Sigmoid colon (tissue), 6 donors: ENCODE measurements at regions not wholly inside any gene's neighbourhood (a gene's known extent, or its start where the extent isn't known, plus 50 kb on each side); places are given as distances from the start of the nearest gene placed in this dataset.

Source experiments
- DNase-seq: peaks from one replicate; pipeline ENCODE4 v3.0.0-alpha.2; 2019
- H3K27ac ChIP-seq, 4 donors: fragments of 200-600 bp; sonication (generic); one replicate each; pipeline ENCODE4 v1.5.1; 2016 to 2019; ENCODE audit warnings: mild to moderate bottlenecking in 1 of 4
- H3K27me3 ChIP-seq, 3 donors: fragments of 200-600 bp; sonication (generic); one replicate each; pipeline ENCODE4 v1.5.1; 2019; ENCODE audit warnings: mild to moderate bottlenecking in 1 of 3
- H3K36me3 ChIP-seq, 4 donors: fragments of 200-600 bp; sonication (generic); one replicate each; pipeline ENCODE4 v1.5.1; 2016 to 2019
- H3K4me1 ChIP-seq, 4 donors: fragments of 200-600 bp; sonication (generic); one replicate each; pipeline ENCODE4 v1.5.1; 2017 to 2019
- H3K4me3 ChIP-seq, 4 donors: fragments of 200-600 bp; sonication (generic); one replicate each; pipeline ENCODE4 v1.5.1; 2017 to 2019; ENCODE audit warnings: mild to moderate bottlenecking in 2 of 4, moderate library complexity in 1 of 4
- H3K9me3 ChIP-seq, 4 donors: fragments of 200-600 bp in 3 of 4; sonication (generic) in 3 of 4; one replicate each; pipeline versions ENCODE4 v1.5.1 to v1.6.1; 2013 to 2019
- CTCF ChIP-seq, 4 experiments: fragments of 450-650 bp in 3 of 4; fragments of 200-600 bp in 1 of 4; IDR thresholded peaks; one replicate each; pipeline ENCODE4 v1.5.1; 2016 to 2019; ENCODE audit warnings: antibody characterized with exemption in 4 of 4, mild to moderate bottlenecking in 3 of 4, moderate library complexity in 2 of 4
- EP300 ChIP-seq, 4 donors: sonication (generic); formaldehyde crosslinking; IDR thresholded peaks; one replicate each; pipeline ENCODE4 v1.6.1; 2017; ENCODE audit warnings: antibody characterized with exemption in 4 of 4
- POLR2A ChIP-seq, 2 donors: fragments of 450-650 bp; IDR thresholded peaks; one replicate each; pipeline ENCODE4 v1.6.1; 2016; ENCODE audit warnings: antibody characterized with exemption in 2 of 2, mild to moderate bottlenecking in 2 of 2, moderate library complexity in 2 of 2
- POLR2AphosphoS5 ChIP-seq, 4 donors: sonication (generic); formaldehyde crosslinking; IDR thresholded peaks; one replicate each; pipeline ENCODE4 v1.6.1; 2017; ENCODE audit warnings: antibody characterized with exemption in 4 of 4
- WGBS, 2 donors: extraction: QIAGEN DNeasy Blood & Tissue Kit; methylation state at CpG; one replicate each; pipeline ENCODE4 v1.1.7; 2013; 5-methylcytosine and 5-hydroxymethylcytosine counted together
- intact Hi-C: fragments of 100-400 bp; cut with DNase I; formaldehyde crosslinking; loops from one replicate; pipeline ENCODE4 v1.15.1; 2023
- donor health status: healthy with polysubstance abuse.
- donor health status: healthy.

GRCh38 chr2:37549598-37549997, 121.8 kb downstream of the CDC42EP3 start:
- Histone ChIP-seq H3K27ac (no peak overlapping the region), H3K9me3 (no peaks in the 10 kb centered on the region), H3K36me3 (no peaks in the 10 kb centered on the region), H3K27me3 (no peaks in the 10 kb centered on the region), H3K4me1 (no peaks in the 10 kb centered on the region), H3K4me3 (no peak overlapping the region)
- 62 to 67% methylated on average over 4 of the region's 4 CpGs for WGBS, 2 donors
- TF ChIP-seq CTCF (IDR thresholded peaks at IDR 0.05) (no peak), EP300 (IDR thresholded peaks at IDR 0.05) (no peak), POLR2A (IDR thresholded peaks at IDR 0.05) (no peak), POLR2AphosphoS5 (IDR thresholded peaks at IDR 0.05) (no peak)
- DNase-seq = no peak
- intact Hi-C loops = no loop called here

DNA sequence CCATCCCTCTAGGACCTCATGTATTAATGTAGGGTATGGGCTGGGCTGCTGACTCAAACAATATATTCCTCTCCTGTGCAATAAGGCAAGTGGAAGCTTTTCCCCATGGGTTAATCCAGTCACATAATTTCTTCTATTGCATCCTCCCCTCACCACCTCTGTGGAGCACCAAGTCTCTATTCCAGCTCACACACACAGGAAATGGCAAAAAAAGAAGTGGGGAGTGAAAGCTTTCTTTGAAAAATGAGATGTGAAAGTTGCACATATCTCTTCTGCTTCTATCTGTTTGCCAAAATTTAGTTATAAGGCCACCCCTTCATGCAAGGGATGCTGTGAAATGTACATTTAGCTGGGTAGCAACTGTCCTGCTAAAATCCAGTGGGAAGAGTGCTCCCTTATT, 121.3 kb downstream of the CDC42EP3 start:
- Histone ChIP-seq H3K4me1 (no peaks in the 10 kb centered on the region), H3K27me3 (no peaks in the 10 kb centered on the region), H3K36me3 (no peaks in the 10 kb centered on the region), H3K4me3 (no peak overlapping the region), H3K27ac (no peak overlapping the region), H3K9me3 (no peaks in the 10 kb centered on the region)
- no peak for DNase-seq
- intact Hi-C loops = no loop called here
- TF ChIP-seq POLR2A (IDR thresholded peaks at IDR 0.05) (no peak), POLR2AphosphoS5 (IDR thresholded peaks at IDR 0.05) (no peak), CTCF (IDR thresholded peaks at IDR 0.05) (no peak), EP300 (IDR thresholded peaks at IDR 0.05) (no peak)

- no peak for DNase-seq
- intact Hi-C loops = no loop called here
- Histone ChIP-seq H3K4me1 (no peaks in the 10 kb centered on the region), H3K9me3 (no peaks in the 10 kb centered on the region), H3K27ac (no peak overlapping the region), H3K36me3 (no peaks in the 10 kb centered on the region), H3K27me3 (no peaks in the 10 kb centered on the region), H3K4me3 (no peak overlapping the region)
- WGBS, 2 donors = 92 to 97% methylated on average over 3 of the region's 3 CpGs
- TF ChIP-seq EP300 (IDR thresholded peaks at IDR 0.05) (no peak), CTCF (IDR thresholded peaks at IDR 0.05) (no peak), POLR2AphosphoS5 (IDR thresholded peaks at IDR 0.05) (no peak), POLR2A (IDR thresholded peaks at IDR 0.05) (no peak)
Observed at GRCh38 chr2:37551783-37552182, 119.7 kb downstream of the CDC42EP3 start.

DNA sequence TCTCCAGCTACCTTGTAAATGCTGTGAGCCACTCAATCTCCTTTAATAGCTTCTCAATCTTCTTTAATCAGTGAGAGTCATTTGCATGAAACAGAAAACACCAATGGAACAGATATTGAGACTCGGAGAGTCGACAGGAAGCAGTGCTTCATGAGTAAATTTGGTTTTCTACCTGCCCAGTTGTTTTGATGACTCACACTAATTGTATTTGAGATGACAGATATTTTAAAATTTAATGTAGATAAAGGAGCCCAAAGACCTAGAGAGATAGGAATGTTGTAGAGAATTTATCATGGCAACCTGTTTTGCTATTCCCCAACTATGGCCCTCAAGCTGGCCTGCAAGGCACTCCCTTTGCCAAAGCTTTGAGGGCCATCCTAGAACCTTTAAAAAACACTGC, 119.1 kb downstream of the CDC42EP3 start:
- DNase-seq = no peak
- Histone ChIP-seq H3K4me3 (no peak overlapping the region), H3K27ac (no peak overlapping the region), H3K27me3 (no peaks in the 10 kb centered on the region), H3K36me3 (no peaks in the 10 kb centered on the region), H3K4me1 (no peaks in the 10 kb centered on the region), H3K9me3 (no peaks in the 10 kb centered on the region)
- 84% methylated on average over 2 of the region's 2 CpGs for WGBS, 2 donors
- TF ChIP-seq POLR2AphosphoS5 (IDR thresholded peaks at IDR 0.05) = no peak
- no peak for TF ChIP-seq CTCF (IDR thresholded peaks at IDR 0.05)
- TF ChIP-seq EP300 (IDR thresholded peaks at IDR 0.05) = no peak
- TF ChIP-seq POLR2A (IDR thresholded peaks at IDR 0.05) = no peak
- intact Hi-C loops = no loop called here

GRCh38 chr2:37553411-37554154, 117.9 kb downstream of the CDC42EP3 start:
- Histone ChIP-seq H3K27ac (no peak overlapping the region), H3K9me3 (no peaks in the 10 kb centered on the region), H3K4me3 (no peak overlapping the region), H3K4me1 (no peaks in the 10 kb centered on the region), H3K27me3 (no peaks in the 10 kb centered on the region), H3K36me3 (no peaks in the 10 kb centered on the region)
- intact Hi-C loops = no loop called here
- TF ChIP-seq EP300 (IDR thresholded peaks at IDR 0.05) (no peak), POLR2AphosphoS5 (IDR thresholded peaks at IDR 0.05) (no peak), POLR2A (IDR thresholded peaks at IDR 0.05) (no peak), CTCF (IDR thresholded peaks at IDR 0.05) (no peak)
- DNase-seq = no peak
- 75 to 81% methylated on average over 5 of the region's 5 CpGs for WGBS, 2 donors
